ENCODE measurements at regions not wholly inside any gene's neighbourhood (a gene's known extent, or its start where the extent isn't known, plus 50 kb on each side); places are given as distances from the start of the nearest gene placed in this dataset.

DNA sequence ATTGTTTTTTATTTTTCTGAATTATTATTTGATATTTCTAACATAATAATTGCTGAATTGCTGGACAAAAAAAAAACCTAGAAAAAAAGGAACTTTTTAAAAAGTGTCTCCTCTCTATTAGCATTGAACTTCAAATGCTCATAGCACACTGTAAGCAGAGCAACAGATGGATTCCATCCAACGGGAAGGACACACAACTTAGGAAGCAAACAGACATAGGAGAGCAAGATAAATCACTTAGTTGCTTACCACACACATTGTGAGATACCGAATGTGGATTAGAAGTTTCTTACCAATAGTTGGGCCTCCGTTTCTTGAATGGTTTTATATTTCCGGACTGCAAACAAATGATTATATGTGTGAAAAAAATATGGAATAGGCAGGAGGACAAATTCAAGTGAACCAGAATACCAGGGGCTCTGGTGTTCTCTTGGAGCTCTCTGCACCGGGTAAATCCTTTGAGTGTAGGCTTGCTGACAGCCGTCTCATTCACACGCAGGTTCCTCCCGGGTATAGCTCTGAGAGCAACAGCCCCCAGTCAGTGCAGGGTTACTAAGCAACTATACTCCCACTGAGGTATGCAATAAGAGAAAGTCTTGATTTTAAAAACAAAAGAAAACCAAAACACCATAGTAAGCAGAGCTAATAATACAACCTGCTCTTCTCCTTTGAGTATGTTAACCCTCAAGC, 217.6 kb downstream of the TMEM167A start:
- TF ChIP-seq, protein P1, sequence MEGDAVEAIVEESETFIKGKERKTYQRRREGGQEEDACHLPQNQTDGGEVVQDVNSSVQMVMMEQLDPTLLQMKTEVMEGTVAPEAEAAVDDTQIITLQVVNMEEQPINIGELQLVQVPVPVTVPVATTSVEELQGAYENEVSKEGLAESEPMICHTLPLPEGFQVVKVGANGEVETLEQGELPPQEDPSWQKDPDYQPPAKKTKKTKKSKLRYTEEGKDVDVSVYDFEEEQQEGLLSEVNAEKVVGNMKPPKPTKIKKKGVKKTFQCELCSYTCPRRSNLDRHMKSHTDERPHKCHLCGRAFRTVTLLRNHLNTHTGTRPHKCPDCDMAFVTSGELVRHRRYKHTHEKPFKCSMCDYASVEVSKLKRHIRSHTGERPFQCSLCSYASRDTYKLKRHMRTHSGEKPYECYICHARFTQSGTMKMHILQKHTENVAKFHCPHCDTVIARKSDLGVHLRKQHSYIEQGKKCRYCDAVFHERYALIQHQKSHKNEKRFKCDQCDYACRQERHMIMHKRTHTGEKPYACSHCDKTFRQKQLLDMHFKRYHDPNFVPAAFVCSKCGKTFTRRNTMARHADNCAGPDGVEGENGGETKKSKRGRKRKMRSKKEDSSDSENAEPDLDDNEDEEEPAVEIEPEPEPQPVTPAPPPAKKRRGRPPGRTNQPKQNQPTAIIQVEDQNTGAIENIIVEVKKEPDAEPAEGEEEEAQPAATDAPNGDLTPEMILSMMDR (IDR thresholded peaks at IDR 0.05; ENCODE audit: poor library complexity, severe bottlenecking): no peak
- DNase-seq (ENCODE audit: low spot score) (no peak), ATAC-seq (ENCODE audit: low read depth) (no peak)
- H3K27ac ChIP-seq (ENCODE audit: poor library complexity, severe bottlenecking): no peak overlapping the region
- no peaks in the 10 kb centered on the region for H3K9me3 ChIP-seq (ENCODE audit: severe bottlenecking)
- no peaks in the 10 kb centered on the region for H3K36me3 ChIP-seq (ENCODE audit: low read depth)
- no peaks in the 10 kb centered on the region for H3K27me3 ChIP-seq (ENCODE audit: insufficient read depth, poor library complexity, severe bottlenecking)
- no peak overlapping the region for H3K4me3 ChIP-seq (ENCODE audit: severe bottlenecking)
- no peaks in the 10 kb centered on the region for H3K4me1 ChIP-seq (ENCODE audit: insufficient read depth, poor library complexity, severe bottlenecking)

DNA sequence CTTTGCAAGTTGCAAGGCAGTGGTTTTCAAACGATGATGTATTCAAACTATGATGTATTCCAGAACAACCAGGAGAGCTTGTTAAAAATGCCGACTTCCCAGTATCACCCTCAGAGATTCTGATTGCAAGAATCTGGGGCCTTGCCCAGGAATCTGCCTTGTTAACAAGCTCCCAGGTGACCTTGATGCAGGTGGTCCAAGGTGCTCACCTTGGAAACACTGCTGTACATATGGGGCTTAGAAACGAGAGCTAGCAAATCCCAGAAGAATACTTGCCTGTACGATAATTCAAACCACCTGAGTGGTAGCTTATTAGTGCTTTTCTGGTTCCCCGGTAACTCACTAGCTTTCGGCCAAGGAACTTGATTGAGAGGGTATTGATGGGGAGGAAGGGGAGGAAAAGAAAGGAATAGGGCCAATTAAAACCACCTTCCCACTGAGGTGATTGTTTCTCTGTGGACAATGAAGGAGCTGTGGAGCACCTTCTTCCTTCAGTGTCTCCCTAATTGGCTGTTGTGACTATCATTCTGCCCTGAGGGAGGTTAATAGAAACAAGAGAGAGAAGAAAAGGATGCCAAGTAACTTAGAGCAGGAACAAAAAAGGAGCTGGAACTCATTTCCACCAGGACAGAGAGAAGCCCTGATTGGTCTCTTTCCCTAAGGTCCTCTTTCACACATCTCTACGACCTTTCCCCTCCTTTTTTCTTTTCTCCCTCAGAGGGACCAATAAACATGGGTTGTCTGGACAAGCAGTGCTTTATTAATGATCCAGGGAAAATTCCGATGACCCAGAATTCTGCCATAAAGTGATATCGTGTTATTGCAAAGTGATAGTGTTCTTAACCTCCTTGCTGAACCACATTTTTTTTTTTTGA, 218.8 kb downstream of the TMEM167A start:
- no peaks in the 10 kb centered on the region for H3K27me3 ChIP-seq (ENCODE audit: insufficient read depth, poor library complexity, severe bottlenecking)

DNA sequence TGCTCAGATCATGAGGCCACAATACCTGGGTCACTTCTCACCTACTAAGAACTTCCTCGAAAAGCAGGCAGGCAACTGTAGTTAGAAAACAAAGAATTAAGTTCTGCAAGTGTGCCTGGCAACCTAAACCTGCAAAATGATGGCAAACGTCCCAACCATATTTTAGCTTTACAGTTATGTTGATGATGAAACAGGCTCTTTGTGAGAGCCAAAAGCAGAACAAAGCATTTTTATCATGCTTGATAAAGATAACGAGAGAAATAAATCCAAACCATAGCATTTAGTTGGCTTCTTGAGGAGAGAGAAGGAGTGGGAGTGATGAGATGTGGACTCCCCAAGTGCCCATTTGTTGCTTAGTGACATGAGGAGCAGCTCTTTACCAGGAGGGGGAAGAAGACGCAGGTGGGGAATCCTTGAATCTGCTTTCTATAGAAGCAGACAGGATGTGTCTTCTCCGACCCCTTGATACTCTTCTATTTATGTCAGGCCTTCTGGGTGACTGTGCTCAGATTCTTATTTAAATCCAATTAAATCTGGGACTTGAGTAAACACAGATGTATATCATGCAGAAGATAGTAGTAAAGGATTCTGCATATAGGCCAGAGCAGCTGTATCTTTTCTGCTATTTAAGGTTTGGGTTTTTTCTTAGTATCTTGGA, 221.2 kb downstream of the TMEM167A start:
- no peak overlapping the region for H3K4me3 ChIP-seq (ENCODE audit: severe bottlenecking)
- no peak for DNase-seq (ENCODE audit: low spot score)
- H3K27me3 ChIP-seq (ENCODE audit: insufficient read depth, poor library complexity, severe bottlenecking): no peaks in the 10 kb centered on the region
- no peaks in the 10 kb centered on the region for H3K36me3 ChIP-seq (ENCODE audit: low read depth)
- no peak for ATAC-seq (ENCODE audit: low read depth)
- H3K27ac ChIP-seq (ENCODE audit: poor library complexity, severe bottlenecking): no peak overlapping the region
- no peaks in the 10 kb centered on the region for H3K4me1 ChIP-seq (ENCODE audit: insufficient read depth, poor library complexity, severe bottlenecking)
- TF ChIP-seq, protein P1 (IDR thresholded peaks at IDR 0.05; ENCODE audit: poor library complexity, severe bottlenecking): no peak
- H3K9me3 ChIP-seq (ENCODE audit: severe bottlenecking): no peaks in the 10 kb centered on the region

More for the DNA sequence above, 218.8 kb downstream of the TMEM167A start:
- Histone ChIP-seq H3K9me3 (ENCODE audit: severe bottlenecking) (no peaks in the 10 kb centered on the region), H3K4me1 (ENCODE audit: insufficient read depth, poor library complexity, severe bottlenecking) (no peaks in the 10 kb centered on the region), H3K27ac (ENCODE audit: poor library complexity, severe bottlenecking) (no peak overlapping the region), H3K4me3 (ENCODE audit: severe bottlenecking) (no peak overlapping the region), H3K36me3 (ENCODE audit: low read depth) (no peaks in the 10 kb centered on the region)
- ATAC-seq (ENCODE audit: low read depth) (no peak), DNase-seq (ENCODE audit: low spot score) (no peak)
- TF ChIP-seq, protein P1 (IDR thresholded peaks at IDR 0.05; ENCODE audit: poor library complexity, severe bottlenecking): no peak

DNA sequence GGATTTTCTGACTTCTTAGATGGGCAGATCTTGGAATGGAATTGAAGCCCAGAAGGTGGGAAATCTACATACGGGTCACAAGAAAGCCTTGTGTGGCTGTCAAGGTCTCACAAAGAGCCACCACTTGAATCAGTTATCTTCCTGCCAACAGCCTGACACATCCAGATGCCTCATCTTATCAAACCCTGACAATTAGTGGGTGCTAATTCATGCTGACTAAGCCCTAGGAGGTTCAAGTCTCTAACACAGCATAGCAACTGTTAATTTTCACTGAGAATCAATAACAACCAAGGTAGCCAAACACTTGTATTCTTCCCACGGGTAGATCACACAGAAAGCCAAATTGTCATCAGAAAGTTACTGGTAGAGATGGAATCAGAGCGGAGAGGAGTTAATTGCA, 222.2 kb downstream of the TMEM167A start:
- H3K4me3 ChIP-seq (ENCODE audit: severe bottlenecking): no peak overlapping the region
- no peak for ATAC-seq (ENCODE audit: low read depth)

More for the DNA sequence above, 222.2 kb downstream of the TMEM167A start:
- no peak overlapping the region for H3K27ac ChIP-seq (ENCODE audit: poor library complexity, severe bottlenecking)
- no peaks in the 10 kb centered on the region for H3K27me3 ChIP-seq (ENCODE audit: insufficient read depth, poor library complexity, severe bottlenecking)
- no peaks in the 10 kb centered on the region for H3K36me3 ChIP-seq (ENCODE audit: low read depth)
- TF ChIP-seq, protein P1 (IDR thresholded peaks at IDR 0.05; ENCODE audit: poor library complexity, severe bottlenecking): no peak
- DNase-seq (ENCODE audit: low spot score): no peak
- no peaks in the 10 kb centered on the region for H3K9me3 ChIP-seq (ENCODE audit: severe bottlenecking)
- no peaks in the 10 kb centered on the region for H3K4me1 ChIP-seq (ENCODE audit: insufficient read depth, poor library complexity, severe bottlenecking)

All from RWPE2 (cell line).